SK-N-MC (cell line): ENCODE measurements at regions not wholly inside any gene's neighbourhood (a gene's known extent, or its start where the extent isn't known, plus 50 kb on each side); places are given as distances from the start of the nearest gene placed in this dataset.
"Not testable (repeated sequence)": the region's sequence is repeated elsewhere in the genome, so short reads cannot be mapped to it uniquely, and the experiment has no call there.

Source experiments
- EZH2 ChIP-seq: fragments of 200-600 bp; sonication (generic); IDR thresholded peaks from one replicate; pipeline ENCODE4 v1.6.1; 2017; ENCODE audit warnings: antibody characterized with exemption
- FOXP2 ChIP-seq: optimal IDR thresholded peaks from 2 replicates; pipeline ENCODE3; 2011; ENCODE audit warnings: mild to moderate bottlenecking, moderate library complexity; ENCODE audit not compliant: insufficient read depth; ENCODE audit errors: extremely low read length, control extremely low read depth
- POLR2AphosphoS5 ChIP-seq: IDR thresholded peaks from 2 replicates; pipeline ENCODE4 v1.6.1; 2012; ENCODE audit warnings: mild to moderate bottlenecking, low read depth, low read length, borderline replicate concordance

DNA sequence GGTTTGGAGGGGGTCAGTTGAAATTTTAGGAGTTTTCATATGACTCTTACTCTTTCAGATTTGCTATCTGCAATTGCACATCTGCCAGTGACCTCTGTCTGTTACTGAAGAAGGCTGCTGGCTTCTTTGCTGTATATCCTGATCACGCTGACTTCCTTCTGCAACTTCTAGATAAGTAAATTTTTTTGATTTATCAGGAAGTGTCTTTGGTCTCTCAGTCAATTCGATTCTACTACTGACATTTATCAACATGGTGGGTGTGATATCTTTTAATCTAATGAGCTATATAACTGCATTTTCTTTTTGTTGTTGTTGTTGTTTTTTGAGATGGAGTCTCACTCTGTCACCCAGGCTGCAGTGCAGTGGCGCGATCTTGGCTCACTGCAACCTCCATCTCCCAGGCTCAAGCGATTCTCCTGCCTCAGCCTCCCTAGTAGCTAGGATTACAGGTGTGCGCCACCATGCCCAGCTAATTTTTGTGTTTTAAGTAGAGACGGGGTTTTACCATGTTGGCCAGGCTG lies 55.7 kb upstream of the HBS1L start:
- TF ChIP-seq EZH2, POLR2AphosphoS5, FOXP2: not testable (repeated sequence)
